Effector memory CD8-positive, alpha-beta T cell (primary cell): ENCODE measurements at regions not wholly inside any gene's neighbourhood (a gene's known extent, or its start where the extent isn't known, plus 50 kb on each side); places are given as distances from the start of the nearest gene placed in this dataset.

Source experiments
- ATAC-seq: fragments of 150-1000 bp; cut with Tn5 transposase; replicated peaks from 2 replicates; pipeline ENCODE4 v1.10.0; 2021; ENCODE audit warnings: mild to moderate bottlenecking, moderate library complexity
- DNase-seq, 3 experiments: peaks; one replicate each; pipeline ENCODE4 v3.0.0; 2021
- H3K27ac Mint-ChIP-seq, 2 donors: one replicate each; pipeline ENCODE4 v1.8.0; 2022; ENCODE audit warnings: mild to moderate bottlenecking in 2 of 2, mixed read lengths in 2 of 2, moderate library complexity in 2 of 2
- H3K27me3 Mint-ChIP-seq, 2 donors: one replicate each; pipeline ENCODE4 v1.8.0; 2022; ENCODE audit warnings: mixed read lengths in 2 of 2
- H3K36me3 Mint-ChIP-seq: one replicate; pipeline ENCODE4 v1.8.0; 2022; ENCODE audit warnings: mild to moderate bottlenecking, moderate library complexity, mixed read lengths; ENCODE audit not compliant: insufficient read depth
- H3K4me1 Mint-ChIP-seq, 2 donors: one replicate each; pipeline ENCODE4 v1.8.0; 2022; ENCODE audit warnings: low read depth in 2 of 2, mixed read lengths in 2 of 2
- H3K4me3 Mint-ChIP-seq, 2 donors: one replicate each; pipeline ENCODE4 v1.8.0; 2022; ENCODE audit warnings: mild to moderate bottlenecking in 2 of 2, mixed read lengths in 2 of 2, moderate library complexity in 2 of 2
- H3K9me3 Mint-ChIP-seq, 2 donors: one replicate each; pipeline ENCODE4 v1.8.0; 2022; ENCODE audit warnings: mixed read lengths in 2 of 2

GRCh38 chrX:45758319-45758718 lies 557.6 kb upstream of the DIPK2B start:
- H3K4me3 Mint-ChIP-seq = peak overlapping the region; percentile 61 to 74
- ATAC-seq = peak; percentile 54
- DNase-seq = no peak
- peak overlapping the region; percentile 90 to 91 for H3K27ac Mint-ChIP-seq
- peaks cover 30 to 49% of the 10 kb centered on the region in 2 donors for H3K4me1 Mint-ChIP-seq
- no peaks in the 10 kb centered on the region for H3K9me3 Mint-ChIP-seq
- peaks cover 12% of the 10 kb centered on the region for H3K36me3 Mint-ChIP-seq
- no peaks in the 10 kb centered on the region for H3K27me3 Mint-ChIP-seq

- H3K4me3 Mint-ChIP-seq = peak overlapping the region in 1 of 2 donors; percentile 38
- peak overlapping the region in 1 of 2 donors; percentile 90 for H3K27ac Mint-ChIP-seq
- DNase-seq (no peak), ATAC-seq (no peak)
- H3K9me3 Mint-ChIP-seq = no peaks in the 10 kb centered on the region
- H3K4me1 Mint-ChIP-seq = peaks cover 30 to 44% of the 10 kb centered on the region in 2 donors
- H3K36me3 Mint-ChIP-seq = peaks cover 12% of the 10 kb centered on the region
- H3K27me3 Mint-ChIP-seq = no peaks in the 10 kb centered on the region
These were observed 556.6 kb upstream of the DIPK2B start for GRCh38 chrX:45757272-45757671.

GRCh38 chrX:45756557-45756956 lies 555.9 kb upstream of the DIPK2B start:
- Mint-ChIP-seq H3K27me3 (no peaks in the 10 kb centered on the region), H3K9me3 (no peaks in the 10 kb centered on the region), H3K36me3 (peaks cover 7% of the 10 kb centered on the region), H3K27ac (peak overlapping the region in 1 of 2 donors; percentile 90), H3K4me3 (peak overlapping the region in 1 of 2 donors; percentile 38), H3K4me1 (peaks cover 28 to 39% of the 10 kb centered on the region in 2 donors)
- DNase-seq (no peak), ATAC-seq (no peak)

DNA sequence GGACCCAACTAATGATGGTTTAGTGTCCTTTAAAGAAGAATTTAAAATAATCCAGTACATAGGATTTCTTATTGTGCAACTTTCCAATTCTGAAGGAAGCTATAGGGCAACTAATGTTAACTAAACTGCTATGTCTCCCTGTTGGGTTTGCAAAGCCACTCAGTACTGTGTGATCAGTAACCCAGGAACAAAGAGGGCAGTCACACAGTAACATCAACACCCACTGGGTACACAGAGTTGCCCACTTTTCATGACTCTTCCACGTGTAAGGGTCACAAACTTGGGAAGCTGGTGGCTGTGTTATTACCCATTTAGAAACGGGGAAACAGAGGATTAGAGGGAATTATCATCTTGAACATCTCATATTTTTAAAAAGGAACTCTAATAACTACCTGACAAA lies 555.0 kb upstream of the DIPK2B start:
- peak overlapping the region; percentile 34 to 53 for H3K4me3 Mint-ChIP-seq
- H3K9me3 Mint-ChIP-seq = no peaks in the 10 kb centered on the region
- H3K27ac Mint-ChIP-seq = peak overlapping the region in 1 of 2 donors; percentile 90
- DNase-seq (no peak), ATAC-seq (no peak)
- H3K36me3 Mint-ChIP-seq = peaks cover 4% of the 10 kb centered on the region
- no peaks in the 10 kb centered on the region for H3K27me3 Mint-ChIP-seq
- H3K4me1 Mint-ChIP-seq = peaks cover 25 to 34% of the 10 kb centered on the region in 2 donors

GRCh38 chrX:45751156-45751555 lies 550.5 kb upstream of the DIPK2B start:
- Mint-ChIP-seq H3K4me3 (no peak overlapping the region), H3K4me1 (peaks cover 14 to 16% of the 10 kb centered on the region in 2 donors), H3K27ac (peak overlapping the region in 1 of 2 donors; percentile 53), H3K9me3 (no peaks in the 10 kb centered on the region), H3K27me3 (no peaks in the 10 kb centered on the region), H3K36me3 (peaks cover 9% of the 10 kb centered on the region)
- no peak for DNase-seq
- ATAC-seq = no peak

DNA sequence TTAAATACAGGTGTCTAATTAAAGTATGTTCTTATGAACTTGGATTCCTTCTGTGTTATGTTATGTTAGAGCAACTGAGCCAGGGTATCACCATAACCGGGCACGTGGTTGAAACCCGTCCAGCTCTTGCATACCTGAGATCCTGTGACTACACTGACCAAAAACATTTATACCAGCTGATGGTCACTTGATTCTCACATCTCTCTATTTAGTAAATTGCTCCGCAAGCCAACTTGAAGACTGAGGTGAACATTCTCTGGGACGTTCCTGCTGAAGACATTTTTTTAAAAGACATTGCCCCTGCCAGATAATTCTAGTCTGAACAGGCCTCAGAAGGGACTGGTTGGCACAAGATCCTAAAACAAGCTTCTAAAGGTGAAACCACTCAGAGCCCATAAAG lies 550.0 kb upstream of the DIPK2B start:
- ATAC-seq (no peak), DNase-seq (no peak)
- peaks cover 9 to 12% of the 10 kb centered on the region in 2 donors for H3K4me1 Mint-ChIP-seq
- no peak overlapping the region for H3K27ac Mint-ChIP-seq
- H3K9me3 Mint-ChIP-seq = no peaks in the 10 kb centered on the region
- H3K27me3 Mint-ChIP-seq = no peaks in the 10 kb centered on the region
- peaks cover 12% of the 10 kb centered on the region for H3K36me3 Mint-ChIP-seq
- no peak overlapping the region for H3K4me3 Mint-ChIP-seq

GRCh38 chrX:45749375-45749774 lies 548.7 kb upstream of the DIPK2B start:
- H3K4me3 Mint-ChIP-seq = no peak overlapping the region
- no peaks in the 10 kb centered on the region for H3K9me3 Mint-ChIP-seq
- no peaks in the 10 kb centered on the region for H3K27me3 Mint-ChIP-seq
- no peak for DNase-seq
- peaks cover 21% of the 10 kb centered on the region for H3K36me3 Mint-ChIP-seq
- H3K27ac Mint-ChIP-seq = peak overlapping the region in 1 of 2 donors; percentile 61
- peaks cover 8 to 9% of the 10 kb centered on the region in 2 donors for H3K4me1 Mint-ChIP-seq
- no peak for ATAC-seq

DNA sequence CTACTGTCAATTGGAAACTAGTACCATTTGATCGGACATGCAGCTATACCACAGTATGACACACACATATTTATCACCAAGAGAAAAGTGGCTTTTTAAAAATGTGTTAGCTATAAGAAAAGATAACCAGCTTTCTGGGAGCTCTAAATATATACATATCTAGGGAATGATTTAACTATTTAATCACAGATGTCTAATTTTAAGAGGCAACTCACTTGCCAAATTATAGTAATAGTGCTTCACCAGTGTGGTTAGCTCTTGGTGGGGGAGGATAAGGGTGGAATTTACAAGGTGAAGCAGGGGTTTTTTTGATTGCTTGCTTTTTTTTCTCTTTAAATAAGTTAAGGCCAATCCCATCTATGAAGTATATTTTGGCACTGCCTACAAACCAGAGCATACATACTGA lies 547.7 kb upstream of the DIPK2B start:
- ATAC-seq = no peak
- DNase-seq = no peak
- Mint-ChIP-seq H3K4me1 (peaks cover 8 to 9% of the 10 kb centered on the region in 2 donors), H3K27ac (peak overlapping the region in 1 of 2 donors; percentile 26), H3K9me3 (no peaks in the 10 kb centered on the region), H3K27me3 (no peaks in the 10 kb centered on the region), H3K4me3 (no peak overlapping the region), H3K36me3 (peaks cover 21% of the 10 kb centered on the region)

GRCh38 chrX:45747905-45748304 lies 547.2 kb upstream of the DIPK2B start:
- peak overlapping the region in 1 of 2 donors; percentile 26 for H3K27ac Mint-ChIP-seq
- no peaks in the 10 kb centered on the region for H3K27me3 Mint-ChIP-seq
- H3K4me1 Mint-ChIP-seq = peaks cover 8 to 9% of the 10 kb centered on the region in 2 donors
- no peak overlapping the region for H3K4me3 Mint-ChIP-seq
- DNase-seq (no peak), ATAC-seq (no peak)
- peaks cover 21% of the 10 kb centered on the region for H3K36me3 Mint-ChIP-seq
- H3K9me3 Mint-ChIP-seq = no peaks in the 10 kb centered on the region

GRCh38 chrX:45745479-45745878 lies 544.8 kb upstream of the DIPK2B start:
- DNase-seq (no peak), ATAC-seq (no peak)
- H3K4me3 Mint-ChIP-seq = no peak overlapping the region
- peaks cover 21% of the 10 kb centered on the region for H3K36me3 Mint-ChIP-seq
- H3K27me3 Mint-ChIP-seq = no peaks in the 10 kb centered on the region
- peaks cover 6 to 8% of the 10 kb centered on the region in 2 donors for H3K4me1 Mint-ChIP-seq
- H3K9me3 Mint-ChIP-seq = no peaks in the 10 kb centered on the region
- H3K27ac Mint-ChIP-seq = no peak overlapping the region

DNA sequence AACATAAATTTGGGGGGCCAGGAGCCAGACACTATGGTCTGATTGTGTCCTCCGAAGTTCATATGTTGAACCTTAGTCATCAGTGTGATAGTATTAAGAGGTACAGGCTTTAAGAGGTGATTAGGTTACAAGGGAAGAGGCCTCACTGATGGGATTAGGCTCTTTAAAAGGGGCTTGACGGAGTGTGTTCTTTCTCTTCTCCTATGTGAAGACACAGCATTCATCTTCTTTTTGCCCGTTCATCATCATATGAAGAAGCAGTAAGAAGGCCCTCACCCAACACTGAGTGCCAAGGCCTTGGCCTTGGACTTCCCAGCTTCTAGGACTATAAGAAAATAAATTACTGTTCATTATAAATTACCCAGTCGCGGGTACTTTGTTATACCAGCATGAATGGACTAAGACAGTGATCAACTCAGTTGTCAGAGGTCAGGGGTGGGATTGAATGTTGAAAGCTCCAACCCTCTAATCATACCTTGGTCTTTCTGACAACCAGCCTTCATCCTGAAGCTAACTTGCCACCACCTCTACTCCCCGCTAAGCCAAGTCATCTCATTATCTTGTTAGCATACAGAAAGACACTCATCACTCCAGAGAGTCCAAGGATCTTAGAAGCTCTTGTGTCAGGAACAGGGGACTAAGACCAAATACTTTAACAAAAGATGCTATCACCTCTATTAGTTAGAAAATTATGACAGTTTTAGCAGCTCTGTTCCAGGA lies 543.4 kb upstream of the DIPK2B start:
- Mint-ChIP-seq H3K27ac (no peak overlapping the region), H3K27me3 (no peaks in the 10 kb centered on the region), H3K9me3 (no peaks in the 10 kb centered on the region), H3K4me3 (no peak overlapping the region), H3K4me1 (peaks cover 2 to 8% of the 10 kb centered on the region in 2 donors), H3K36me3 (peaks cover 17% of the 10 kb centered on the region)
- no peak for ATAC-seq
- DNase-seq = no peak

DNA sequence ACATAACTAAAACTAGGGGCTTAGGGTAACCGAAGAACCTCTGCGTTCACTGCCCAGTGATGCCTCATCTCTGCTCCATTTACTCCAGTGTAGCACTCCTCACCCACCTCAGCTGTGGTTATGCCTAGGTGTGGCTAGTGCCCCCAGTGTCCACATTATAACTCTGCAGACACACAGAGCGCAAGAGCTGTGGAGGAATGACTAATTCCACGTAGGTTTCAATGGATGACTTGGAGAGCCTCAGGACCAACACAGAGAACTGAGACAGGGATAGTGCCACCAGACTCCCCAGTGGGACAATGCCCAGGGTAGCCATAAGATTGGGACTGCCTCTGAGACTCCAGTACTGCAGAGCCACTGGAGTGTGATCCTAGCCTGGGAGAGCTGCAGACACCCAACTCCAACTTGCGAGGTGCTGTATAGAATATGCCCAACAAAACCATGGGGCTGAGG lies 542.4 kb upstream of the DIPK2B start:
- no peak for DNase-seq
- ATAC-seq = no peak
- Mint-ChIP-seq H3K27me3 (no peaks in the 10 kb centered on the region), H3K27ac (no peak overlapping the region), H3K9me3 (no peaks in the 10 kb centered on the region), H3K4me1 (peaks cover 0 to 6% of the 10 kb centered on the region in 2 donors), H3K4me3 (no peak overlapping the region), H3K36me3 (peaks cover 15% of the 10 kb centered on the region)

GRCh38 chrX:45740291-45740690 lies 539.6 kb upstream of the DIPK2B start:
- ATAC-seq = no peak

DNA sequence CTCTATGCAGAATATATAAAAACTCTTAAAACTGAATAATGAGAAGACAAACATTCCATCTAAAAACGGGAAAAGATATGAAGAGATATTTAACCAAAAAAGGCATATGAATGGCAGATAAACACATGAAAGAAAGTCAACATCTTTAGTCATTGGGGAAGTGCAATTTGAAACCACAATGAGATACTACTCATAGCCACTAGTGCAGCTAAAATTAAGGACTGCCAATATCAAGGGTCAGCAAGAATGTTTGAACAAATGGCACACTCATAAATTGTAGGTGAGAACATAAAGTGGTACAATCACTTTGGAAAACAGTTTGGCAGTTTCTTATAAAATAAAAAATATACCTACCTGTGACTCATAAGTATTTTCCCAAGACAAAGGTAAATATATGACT lies 534.9 kb upstream of the DIPK2B start:
- Mint-ChIP-seq H3K36me3 (no peaks in the 10 kb centered on the region), H3K9me3 (no peaks in the 10 kb centered on the region), H3K27me3 (no peaks in the 10 kb centered on the region), H3K27ac (no peak overlapping the region), H3K4me1 (no peaks in the 10 kb centered on the region), H3K4me3 (no peak overlapping the region)
- no peak for ATAC-seq
- no peak for DNase-seq

More at GRCh38 chrX:45740291-45740690, 539.6 kb upstream of the DIPK2B start:
- H3K27ac Mint-ChIP-seq = no peak overlapping the region
- peaks cover 6% of the 10 kb centered on the region for H3K36me3 Mint-ChIP-seq
- no peaks in the 10 kb centered on the region for H3K27me3 Mint-ChIP-seq
- H3K4me1 Mint-ChIP-seq = no peaks in the 10 kb centered on the region
- H3K4me3 Mint-ChIP-seq = no peak overlapping the region
- DNase-seq = no peak
- no peaks in the 10 kb centered on the region for H3K9me3 Mint-ChIP-seq
